C4-2B (cell line): ENCODE measurements at regions not wholly inside any gene's neighbourhood (a gene's known extent, or its start where the extent isn't known, plus 50 kb on each side); places are given as distances from the start of the nearest gene placed in this dataset.

Experiments
- CTCF ChIP-seq: fragments of 450-650 bp; conservative IDR thresholded peaks from 2 replicates; pipeline ENCODE4 v1.5.1; 2017; ENCODE audit warnings: mild to moderate bottlenecking
- ZFX ChIP-seq: fragments of 450-650 bp; IDR thresholded peaks from 2 replicates; pipeline ENCODE4 v1.6.1; 2017

DNA sequence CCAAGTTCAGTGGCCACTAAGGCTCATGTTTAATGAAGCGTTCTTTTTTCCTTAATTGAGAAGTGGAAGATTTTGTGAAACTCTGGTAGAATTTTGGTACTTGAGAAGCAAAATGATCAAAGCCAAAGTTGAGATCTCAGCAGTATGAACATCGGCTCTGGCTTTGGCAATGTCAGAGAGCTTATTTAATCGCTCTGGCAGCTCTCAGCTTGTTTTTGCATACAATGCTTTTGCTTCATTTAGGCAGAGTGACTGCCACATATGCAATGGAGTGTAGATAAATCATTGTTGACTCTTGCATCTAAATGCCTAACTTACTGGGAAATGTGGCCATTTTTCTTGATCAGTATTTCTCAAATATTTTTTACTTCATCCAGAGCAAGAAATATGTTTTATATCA, 135.7 kb downstream of the AASDH start:
- TF ChIP-seq CTCF (no peak), ZFX (no peak)
